GM03348 (cell line): ENCODE measurements at regions not wholly inside any gene's neighbourhood (a gene's known extent, or its start where the extent isn't known, plus 50 kb on each side); places are given as distances from the start of the nearest gene placed in this dataset.
"Not testable (repeated sequence)": the region's sequence is repeated elsewhere in the genome, so short reads cannot be mapped to it uniquely, and the experiment has no call there.

Experiments
- DNase-seq: peaks from one replicate; pipeline ENCODE4 v3.0.0; 2012; ENCODE audit warnings: low spot score

DNA sequence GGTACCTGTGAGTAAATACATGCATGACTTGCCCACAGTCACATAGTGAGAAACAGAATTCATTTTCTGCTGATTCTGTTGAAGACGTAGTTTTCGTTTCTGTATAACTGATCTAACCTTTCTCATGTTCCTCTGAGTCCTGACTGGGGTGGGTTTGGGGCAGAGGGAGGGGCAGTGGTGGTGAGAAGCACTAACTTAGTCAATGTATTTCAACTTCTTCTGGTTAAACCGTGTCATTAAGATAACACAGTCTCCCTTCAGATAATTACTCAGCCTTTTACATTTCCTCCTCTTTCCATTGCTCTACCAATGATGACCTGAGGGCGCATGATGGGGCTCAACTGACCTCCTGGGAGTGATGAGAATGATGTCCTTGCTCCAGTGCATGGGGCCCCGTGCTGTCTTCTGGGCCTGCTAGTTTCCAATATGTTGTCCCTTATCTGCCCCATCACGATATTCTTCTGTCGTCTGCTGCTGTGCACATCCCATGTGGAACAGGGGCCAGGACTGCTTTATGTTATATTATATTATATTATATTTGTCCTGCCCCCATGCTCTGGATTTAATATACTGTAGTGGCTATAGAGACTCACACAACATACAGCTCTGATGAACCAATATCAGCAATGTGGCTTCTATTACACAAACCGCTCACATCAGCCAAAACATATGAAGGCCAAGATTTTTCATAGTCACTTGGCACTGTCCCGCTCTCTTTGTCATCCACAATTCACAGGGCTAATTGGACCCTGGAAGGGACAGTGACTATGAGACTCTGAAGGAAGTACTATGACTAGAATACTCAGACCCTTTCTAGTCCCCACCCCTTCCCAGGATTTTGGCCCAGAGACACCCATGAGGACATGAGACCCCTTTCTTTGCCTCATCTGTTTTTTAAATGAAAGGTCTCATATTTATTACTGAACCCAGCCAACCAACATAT, 407.1 kb upstream of the MCTP2 start:
- DNase-seq: no peak

- no peak for DNase-seq
Measured at GRCh38 chr15:93820566-93820965, 410.8 kb upstream of the MCTP2 start.

GRCh38 chr15:93819826-93820225, 411.5 kb upstream of the MCTP2 start:
- no peak for DNase-seq

DNA sequence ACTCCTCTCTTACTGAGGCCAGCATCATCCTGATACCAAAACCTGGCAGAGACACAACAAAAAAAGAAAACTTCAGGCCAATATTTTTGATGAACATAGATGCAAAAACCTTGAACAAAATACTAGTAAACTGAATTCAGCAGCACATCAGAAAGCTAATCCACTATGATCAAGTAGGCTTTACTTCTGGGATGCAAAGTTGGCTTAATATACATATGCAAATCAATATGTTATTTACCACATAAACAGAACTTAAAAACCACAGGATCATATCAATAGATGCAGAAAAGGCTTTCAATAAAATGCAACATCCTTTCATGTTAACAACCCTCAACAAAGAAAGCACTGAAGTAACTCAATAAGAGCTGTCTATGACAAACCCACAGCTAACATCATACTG, 414.5 kb upstream of the MCTP2 start:
- no peak for DNase-seq

GRCh38 chr15:93811305-93811704, 420.1 kb upstream of the MCTP2 start:
- no peak for DNase-seq

GRCh38 chr15:93809516-93809915, 421.8 kb upstream of the MCTP2 start:
- no peak for DNase-seq

DNA sequence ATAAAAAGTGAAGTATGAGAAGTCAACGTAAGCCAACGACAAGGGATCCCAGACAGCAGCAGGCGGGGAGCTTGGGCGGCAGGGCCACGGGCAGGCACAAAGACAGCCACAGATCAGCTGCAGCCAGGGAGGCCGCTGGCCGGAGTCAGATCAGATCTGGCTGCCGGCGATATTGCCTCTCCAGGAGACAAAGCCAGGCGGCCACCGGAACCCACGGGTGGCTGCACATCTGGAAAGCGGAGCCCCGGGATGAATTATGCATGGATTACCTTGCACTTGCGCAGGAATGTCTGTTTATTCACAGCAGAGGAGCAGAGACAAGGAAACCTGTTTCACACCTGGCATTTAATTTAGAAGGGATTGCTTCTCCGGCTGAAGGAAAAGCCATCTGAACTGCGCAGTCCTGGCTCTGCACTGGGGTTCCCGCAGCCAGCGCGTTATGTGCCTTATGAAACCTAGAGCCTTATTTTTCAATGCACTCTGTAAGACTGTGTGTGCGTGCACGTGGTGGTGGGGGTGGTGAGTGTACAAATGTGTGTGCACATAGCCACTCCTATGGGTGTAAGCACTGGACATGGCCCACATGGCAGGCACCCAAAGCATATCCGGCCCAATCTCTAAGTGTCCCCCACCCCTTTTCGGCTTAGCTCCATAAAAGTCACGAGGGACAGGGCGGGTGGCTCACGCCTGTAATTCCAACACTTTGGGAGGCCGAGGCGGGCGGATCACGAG, 427.8 kb upstream of the MCTP2 start:
- no peak for DNase-seq

DNA sequence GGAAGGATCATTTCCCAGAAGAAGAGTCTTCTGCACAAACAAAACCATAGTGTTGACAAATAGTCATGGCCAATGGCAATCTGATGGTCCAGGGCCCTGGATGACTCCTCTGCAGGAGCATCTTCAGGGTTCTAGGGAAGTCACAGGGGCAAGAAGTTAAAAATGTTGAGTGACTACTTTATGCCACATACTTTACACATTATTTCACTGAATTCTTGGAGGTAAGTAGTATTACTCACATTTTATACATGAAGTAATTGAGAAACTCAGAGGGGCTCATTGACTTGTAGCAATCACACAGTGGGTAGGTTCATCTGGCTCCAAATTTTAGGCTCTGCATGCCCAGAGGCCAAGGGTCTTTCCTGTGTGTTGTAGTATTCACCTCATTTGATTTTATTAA, 430.2 kb upstream of the MCTP2 start:
- peak; percentile 16 for DNase-seq

DNA sequence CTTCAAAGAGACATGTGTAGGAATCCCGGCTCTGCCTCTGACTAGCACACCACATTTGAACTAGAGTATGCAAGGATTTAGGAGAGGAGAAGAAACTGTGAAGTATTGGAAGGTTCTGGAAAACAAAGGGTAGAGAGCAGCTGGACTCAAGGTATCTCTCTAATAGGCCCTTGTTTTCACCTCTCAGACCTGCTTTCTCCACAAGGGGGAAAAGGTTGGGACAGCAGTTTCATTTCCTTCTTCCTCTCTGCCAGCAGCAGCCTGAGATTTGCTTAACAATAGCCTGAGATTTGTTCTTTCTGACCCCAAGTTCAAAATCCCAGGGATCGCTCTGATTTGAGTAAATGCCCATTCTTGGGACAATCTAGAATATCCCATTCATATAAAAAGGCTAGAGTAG, 430.6 kb upstream of the MCTP2 start:
- DNase-seq: no peak

DNA sequence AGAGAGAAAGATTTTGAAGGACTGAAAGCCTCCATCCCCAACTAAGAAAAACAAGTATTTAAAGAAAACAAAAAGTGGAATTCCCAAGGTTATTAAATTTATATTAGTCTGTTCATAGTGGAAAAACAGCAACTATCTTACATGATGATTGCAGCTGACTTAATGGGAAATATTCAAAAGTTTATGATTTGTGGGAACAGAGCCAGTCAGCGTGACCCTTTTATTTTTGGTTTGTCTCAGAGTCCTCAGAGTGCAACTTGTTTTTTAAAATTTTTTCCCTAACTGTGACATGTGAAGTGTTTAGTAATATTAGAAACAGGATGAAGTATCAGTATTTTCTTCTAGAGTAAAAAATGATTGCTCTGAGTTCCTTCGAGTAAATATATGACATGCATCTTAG, 441.9 kb upstream of the MCTP2 start:
- DNase-seq: no peak

DNA sequence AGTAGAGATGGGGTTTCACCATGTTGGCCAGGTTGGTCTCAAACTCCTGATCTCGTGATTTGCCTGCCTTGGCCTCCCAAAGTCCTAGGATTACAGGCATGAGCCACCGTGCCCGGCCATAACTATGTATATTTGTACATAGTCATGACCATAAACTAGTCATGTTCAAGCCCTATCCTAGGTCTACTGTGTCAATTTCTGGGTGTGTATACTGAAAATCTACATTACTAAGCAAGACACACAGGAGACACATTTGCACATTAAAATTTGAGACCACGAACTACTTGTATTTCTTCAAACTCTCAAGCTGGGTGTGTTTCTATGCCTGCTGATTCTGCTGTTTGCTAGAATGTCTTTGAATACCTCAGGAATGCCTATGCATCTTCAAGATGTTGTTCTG, 451.3 kb upstream of the MCTP2 start:
- no peak for DNase-seq

- DNase-seq: no peak
Measured at GRCh38 chr15:93779341-93779740, 452.0 kb upstream of the MCTP2 start.

DNA sequence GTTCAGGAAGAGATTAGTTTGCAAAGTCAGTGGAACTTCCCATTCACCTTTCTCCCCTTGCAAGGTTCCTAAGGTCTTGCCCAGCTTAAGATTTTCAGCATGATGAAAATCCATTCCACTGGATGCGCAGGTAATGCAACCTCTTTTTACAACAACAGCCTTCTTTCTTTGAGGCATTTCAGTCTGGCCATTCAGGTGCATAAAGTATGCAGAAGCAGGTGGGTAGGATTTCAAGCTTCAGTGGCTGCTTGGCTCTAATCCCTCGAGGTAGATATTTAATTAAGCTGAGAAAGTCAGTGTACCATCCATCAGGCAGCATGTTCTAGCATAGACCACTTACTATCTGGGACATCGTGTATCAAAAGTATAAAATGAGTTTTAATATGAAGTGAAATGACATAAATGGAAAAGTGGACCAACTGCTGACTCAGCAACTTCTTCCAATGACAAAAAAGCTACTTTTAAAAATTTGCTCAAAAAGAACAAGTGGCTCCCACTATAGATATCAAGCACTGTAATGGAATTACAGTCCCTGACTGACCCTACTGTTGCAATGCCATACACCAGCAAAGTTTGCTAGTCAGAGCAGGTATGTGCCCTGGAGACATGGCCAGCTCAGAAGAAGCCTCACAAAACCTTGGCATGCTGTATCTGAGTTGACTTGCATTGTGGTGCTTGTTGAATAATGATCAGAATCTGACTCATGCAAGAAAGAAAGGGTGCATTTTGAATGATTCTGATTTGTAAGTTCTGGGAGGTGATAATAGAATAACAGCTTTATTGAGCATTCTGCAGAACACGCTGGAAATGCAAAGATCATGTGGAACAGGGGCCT, 459.9 kb upstream of the MCTP2 start:
- no peak for DNase-seq

GRCh38 chr15:93770788-93771187, 460.6 kb upstream of the MCTP2 start:
- DNase-seq: no peak

DNA sequence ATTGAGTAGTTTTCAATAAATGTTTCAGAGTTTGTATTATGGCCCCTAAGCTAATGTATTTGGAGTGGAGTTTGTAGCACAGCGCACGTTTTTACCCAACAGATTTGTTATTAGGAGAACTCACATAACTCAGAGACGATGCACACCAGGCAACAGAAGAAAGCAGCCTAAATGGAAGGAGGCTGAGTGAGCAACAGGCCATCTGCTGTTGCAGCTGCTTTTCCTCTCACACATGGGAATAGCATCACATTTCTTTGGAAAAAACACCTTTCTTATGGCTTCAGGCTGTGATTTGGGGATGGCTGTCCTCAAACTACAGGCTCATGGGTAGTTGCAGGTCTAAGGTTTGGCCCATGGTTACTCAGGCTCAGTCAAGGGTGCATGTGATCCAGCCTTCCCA, 469.3 kb upstream of the MCTP2 start:
- no peak for DNase-seq

- DNase-seq: peak; percentile 13
Measured at GRCh38 chr15:93759629-93760028, 471.7 kb upstream of the MCTP2 start.

GRCh38 chr15:93758824-93759223, 472.5 kb upstream of the MCTP2 start:
- DNase-seq: no peak

GRCh38 chr15:93748710-93749109, 482.7 kb upstream of the MCTP2 start:
- no peak for DNase-seq

DNA sequence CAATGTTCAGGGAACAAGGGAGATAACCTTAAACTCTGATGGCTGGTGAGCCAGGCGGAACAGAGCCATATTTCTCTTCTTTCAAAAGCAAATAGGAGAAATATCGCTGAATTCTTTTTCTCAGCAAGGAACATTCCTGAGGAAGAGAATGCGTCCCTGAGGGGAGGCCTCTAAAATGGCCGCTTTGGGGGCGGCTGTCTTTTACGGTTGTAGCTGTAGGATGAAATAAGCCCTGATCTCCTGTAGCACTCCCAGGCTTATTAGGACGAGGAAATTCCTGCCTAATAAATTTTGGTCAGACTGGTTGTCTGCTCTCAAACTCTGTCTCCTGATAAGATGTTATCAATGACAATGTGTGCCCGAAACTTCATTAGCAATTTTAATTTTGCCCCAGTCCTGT, 496.4 kb upstream of the MCTP2 start:
- DNase-seq: not testable (repeated sequence)

- DNase-seq: no peak
Measured at GRCh38 chr15:93730724-93731123, 500.6 kb upstream of the MCTP2 start.

DNA sequence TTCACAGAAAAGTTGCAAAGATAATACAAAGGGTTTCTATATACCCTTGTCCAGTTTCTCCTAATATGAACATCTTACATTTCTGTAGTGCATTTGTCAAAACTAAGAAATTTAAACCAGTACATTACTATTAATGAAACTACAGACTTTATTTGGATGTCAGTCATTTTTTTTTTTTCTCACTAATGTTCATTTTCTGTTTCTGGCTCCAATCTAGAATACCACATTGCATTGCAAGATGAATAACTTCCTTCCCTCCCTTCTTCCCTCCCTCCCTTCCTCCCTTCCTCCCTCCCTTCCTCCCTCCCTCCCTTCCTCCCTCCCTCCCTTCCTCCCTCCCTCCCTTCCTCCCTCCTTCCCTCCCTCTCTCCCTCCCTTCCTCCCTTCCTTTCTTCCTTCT, 509.2 kb upstream of the MCTP2 start:
- no peak for DNase-seq

GRCh38 chr15:93720607-93721006, 510.8 kb upstream of the MCTP2 start:
- DNase-seq: no peak
